HG03139 (cell line): ENCODE measurements at regions not wholly inside any gene's neighbourhood (a gene's known extent, or its start where the extent isn't known, plus 50 kb on each side); places are given as distances from the start of the nearest gene placed in this dataset.
"Not testable (repeated sequence)": the region's sequence is repeated elsewhere in the genome, so short reads cannot be mapped to it uniquely, and the experiment has no call there.

Source experiments
- ATAC-seq: cut with Tn5 transposase; IDR thresholded peaks from one replicate; pipeline ENCODE4 v1.9.1; 2021; ENCODE audit not compliant: unreplicated experiment

DNA sequence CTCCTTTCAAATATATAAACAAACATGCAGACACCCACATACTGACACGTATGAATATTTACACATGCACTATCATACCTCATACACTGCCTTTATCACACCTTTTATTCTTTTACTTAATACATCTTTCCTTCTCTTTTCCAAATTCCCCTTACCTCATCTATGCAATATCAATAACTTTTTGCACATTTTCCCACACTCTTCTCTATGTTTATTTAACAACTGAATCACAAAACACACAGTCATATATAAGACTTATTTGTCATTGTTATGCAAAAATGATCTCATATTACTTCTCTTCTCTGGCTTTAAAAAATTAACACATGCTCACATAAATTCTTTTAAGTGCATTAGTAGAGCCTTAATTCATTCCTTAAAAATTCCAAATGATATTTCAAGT lies 461.4 kb downstream of the DIPK2A start:
- ATAC-seq, result no peak

DNA sequence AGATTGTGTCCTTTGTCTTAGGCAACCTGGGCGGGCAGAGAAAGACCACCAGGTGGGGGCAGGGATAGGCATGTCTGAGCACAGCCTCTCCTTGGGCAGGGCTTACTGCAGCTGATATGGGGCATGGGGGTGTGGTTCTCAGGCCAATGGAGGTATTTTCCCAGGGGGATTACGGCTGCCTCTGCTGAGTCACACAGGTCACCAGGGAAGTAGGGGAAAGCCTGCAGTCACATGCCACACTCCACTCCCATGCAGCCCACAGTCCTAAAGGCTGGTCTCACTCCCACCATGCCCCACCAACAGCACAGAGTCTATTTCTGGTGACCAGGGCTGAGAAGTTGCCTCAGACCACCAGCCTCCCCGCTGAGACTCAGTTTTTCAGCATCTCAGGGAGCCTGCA lies 466.4 kb downstream of the DIPK2A start:
- no peak for ATAC-seq

- ATAC-seq, result no peak
Measured at GRCh38 chr3:144444061-144444460, 472.4 kb downstream of the DIPK2A start.

DNA sequence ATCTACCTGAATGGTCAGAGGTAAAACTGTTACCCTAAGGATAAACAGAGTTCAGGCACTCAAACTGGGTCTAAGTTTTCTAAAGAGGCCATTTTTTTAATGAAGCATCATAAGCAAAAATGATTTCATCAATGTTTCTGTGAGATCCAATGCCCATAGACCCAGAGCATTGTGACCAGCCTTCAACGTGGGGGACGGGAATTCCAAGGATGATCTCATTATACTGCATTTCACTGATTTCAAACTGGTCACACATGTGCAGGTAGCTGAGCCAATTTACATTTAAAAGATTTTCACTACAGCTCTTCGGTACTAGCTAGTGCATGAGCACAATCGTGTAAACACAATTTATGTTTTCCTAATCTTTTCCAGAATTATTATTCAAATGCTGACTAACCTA lies 472.9 kb downstream of the DIPK2A start:
- no peak for ATAC-seq

GRCh38 chr3:144455841-144456440 lies 484.3 kb downstream of the DIPK2A start:
- ATAC-seq, result no peak

DNA sequence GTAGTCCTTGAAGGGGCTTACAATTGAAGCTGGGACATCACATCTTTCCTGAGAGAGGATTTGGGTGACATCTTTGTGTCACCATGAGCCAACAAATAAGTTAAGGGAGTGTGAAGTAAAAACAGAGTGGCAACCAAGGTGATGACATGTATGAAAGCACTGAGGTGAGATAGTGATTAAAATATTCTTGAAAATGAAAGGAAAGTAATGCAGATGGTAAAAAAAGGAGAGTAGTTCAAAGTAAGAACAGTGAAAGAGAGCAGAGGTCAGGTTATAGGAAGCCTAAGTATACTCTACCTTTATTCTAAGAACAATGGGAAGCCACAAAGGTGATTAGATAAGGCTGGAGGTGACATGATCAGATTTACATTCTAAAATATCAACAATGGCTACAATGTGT lies 486.1 kb downstream of the DIPK2A start:
- ATAC-seq, result no peak

DNA sequence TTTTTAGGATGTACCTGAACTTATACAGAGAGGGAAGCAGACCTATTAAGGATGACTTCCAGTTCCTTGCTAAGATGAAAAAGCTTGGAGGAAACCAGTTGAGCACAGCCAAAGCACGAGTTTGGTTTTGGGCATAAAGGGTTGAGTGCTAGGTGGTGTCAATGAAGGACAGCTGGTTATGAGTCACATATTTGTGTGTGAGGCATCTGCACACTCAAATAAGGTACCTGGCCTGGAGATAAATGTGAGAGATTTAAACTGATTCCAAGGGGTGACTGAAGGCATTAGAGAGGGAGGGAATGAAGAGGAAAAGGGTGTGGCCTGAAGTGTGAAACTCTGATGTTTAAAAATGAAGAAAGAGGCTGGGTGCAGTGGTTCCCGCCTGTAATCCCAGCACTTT lies 486.7 kb downstream of the DIPK2A start:
- no peak for ATAC-seq

DNA sequence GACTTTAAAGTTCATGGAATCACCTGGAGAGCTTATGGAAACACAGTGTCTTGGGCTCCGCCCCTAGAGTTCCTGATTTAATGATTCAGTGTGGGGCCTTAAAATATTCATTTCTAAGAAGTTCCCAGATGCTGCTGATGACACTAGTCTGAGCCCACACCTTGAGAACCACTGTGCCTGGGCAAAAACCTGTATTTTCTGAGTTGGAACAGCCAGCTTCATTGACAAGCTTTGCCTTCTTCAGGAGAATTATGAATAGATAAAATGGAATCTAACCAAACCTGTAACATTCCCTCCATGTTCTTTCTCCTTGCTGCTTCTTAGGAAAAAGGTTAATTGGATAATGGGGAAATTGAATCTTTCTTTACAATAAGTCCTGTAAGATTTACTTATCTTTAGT lies 490.7 kb downstream of the DIPK2A start:
- no peak for ATAC-seq

- no peak for ATAC-seq
Measured at GRCh38 chr3:144463911-144464310, 492.3 kb downstream of the DIPK2A start.

GRCh38 chr3:144466114-144466513 lies 494.5 kb downstream of the DIPK2A start:
- no peak for ATAC-seq

DNA sequence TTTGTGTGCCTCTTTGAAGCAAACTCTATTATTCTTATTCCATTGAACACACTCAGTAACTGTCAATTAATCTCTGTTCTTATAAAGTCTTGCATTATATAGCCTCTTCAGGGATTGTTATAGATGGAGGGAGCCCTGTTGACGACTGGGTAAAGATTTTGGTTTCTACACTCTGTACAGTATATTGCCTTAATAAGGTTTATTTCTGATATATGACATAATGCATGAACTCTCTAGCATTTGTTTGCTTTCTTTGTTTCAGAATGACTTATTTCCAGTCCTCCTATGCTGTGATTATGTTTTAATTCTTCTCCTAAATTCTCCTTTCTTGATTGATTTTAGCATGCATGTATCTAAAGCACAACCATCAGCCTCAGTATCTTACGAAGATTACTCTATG lies 494.9 kb downstream of the DIPK2A start:
- no peak for ATAC-seq

DNA sequence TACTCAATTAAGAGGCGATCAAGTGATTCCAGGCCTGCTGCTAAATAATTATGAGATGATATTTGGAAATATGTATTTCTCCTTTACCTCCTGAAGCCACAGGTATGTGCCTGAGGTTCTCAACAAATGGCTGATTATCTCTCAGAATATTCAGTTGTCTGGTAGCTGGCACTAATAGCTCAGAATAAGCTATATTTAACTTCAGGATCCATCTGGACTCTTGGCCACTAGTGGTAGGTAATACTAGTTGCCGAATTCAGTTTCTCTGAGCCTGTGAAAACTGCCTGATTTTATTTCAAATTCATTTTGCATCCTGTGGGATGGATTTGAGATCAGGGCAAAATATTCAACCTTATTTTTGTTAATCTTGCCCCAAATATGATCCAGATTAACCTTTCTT lies 499.0 kb downstream of the DIPK2A start:
- ATAC-seq, result no peak

DNA sequence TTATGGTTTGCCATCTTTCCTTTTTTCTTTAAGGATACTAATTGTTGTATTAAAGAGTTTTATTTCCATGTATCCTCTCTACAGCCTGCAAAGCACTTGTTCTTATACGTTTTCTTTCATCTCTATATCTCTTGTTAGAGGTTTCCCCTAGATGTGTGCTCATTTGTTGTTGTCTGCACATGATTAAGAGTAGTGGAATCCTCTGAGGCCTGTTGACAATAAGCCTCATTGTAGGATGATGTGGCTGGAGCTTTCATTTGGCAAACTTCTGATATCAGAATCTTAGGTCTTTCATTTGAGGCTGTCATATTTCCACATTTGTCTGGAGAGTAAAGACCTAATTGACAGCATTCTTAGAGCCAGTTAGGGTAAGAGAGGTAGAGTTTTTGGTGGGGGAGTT lies 506.0 kb downstream of the DIPK2A start:
- ATAC-seq, result no peak

DNA sequence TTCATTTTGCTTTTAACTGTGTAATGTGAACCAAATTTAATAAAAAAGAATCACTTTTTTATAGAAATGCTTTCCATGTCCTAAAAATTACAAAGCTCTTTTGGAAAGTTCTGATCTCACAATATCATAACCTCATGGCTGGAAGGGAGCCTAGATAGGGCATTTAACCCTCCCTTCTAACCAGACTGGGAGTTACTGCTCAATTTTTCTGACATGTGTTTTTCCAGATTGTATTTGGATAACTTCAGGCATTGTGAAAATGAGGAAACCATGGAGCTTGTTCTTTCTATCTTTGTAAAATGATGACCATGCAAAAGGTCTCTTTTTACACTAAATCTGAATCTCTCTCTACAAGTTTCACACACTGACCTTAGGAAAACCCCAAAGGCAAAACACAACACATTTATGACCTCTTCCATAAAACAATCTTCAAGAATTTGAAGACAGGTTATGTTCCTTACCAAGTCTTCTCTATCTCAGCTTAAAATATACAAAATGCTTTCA lies 508.8 kb downstream of the DIPK2A start:
- no peak for ATAC-seq

DNA sequence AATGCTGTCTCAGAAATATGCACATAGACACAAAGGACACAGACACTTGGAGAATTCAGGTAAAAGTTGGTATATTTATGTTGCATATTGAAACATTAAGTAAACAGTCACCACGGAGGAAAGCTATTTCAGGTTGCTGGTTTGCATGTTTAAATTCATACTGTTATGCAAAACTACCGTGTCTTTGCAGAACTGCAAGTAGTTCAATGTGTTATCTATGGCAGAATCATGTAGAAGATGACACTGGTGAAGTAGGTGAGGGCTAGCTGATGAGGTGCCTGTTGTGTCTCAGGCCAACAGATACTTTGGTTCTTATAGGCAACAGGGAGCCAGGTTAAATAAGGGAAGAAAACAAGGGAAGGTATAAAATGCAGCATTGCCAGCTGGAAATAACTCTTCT lies 511.3 kb downstream of the DIPK2A start:
- no peak for ATAC-seq

DNA sequence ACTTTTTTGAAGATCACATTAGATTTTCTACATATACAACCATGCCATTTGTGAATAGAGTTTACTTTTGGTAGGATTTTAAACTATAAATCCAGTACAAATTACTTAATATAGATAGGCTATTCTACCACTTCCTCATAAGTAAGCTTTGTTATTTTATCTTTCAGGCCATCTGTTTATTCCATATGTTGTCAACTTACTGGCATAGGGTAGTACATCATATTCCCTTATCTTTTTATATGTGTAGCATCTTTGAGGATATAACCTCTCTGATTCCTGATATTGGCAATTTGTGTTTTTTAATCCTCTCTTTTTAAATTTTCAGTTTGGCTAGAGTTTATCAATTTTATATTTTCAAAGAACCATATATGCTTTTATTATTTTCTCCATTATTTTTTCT lies 515.4 kb downstream of the DIPK2A start:
- no peak for ATAC-seq

- ATAC-seq, result no peak
Measured at GRCh38 chr3:144488927-144489326, 517.3 kb downstream of the DIPK2A start.

- ATAC-seq, result no peak
Measured at GRCh38 chr3:144491333-144491732, 519.7 kb downstream of the DIPK2A start.

DNA sequence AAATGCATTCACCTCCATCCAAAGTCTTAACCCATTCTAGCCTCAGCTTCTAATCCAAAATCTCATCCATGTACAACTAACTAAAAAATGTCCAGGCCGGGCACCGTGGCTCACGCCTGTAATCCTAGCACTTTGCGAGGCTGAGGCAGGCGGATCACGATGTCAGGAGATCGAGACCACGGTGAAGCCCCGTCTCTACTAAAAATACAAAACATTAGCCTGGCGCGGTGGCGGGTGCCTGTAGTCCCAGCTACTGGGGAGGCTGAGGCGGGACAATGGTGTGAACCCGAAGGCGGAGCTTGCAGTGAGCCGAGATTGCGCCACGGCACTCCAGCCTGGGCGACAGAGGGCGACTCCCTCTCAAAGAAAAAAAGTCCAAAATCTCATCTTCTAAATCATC lies 523.0 kb downstream of the DIPK2A start:
- not testable (repeated sequence) for ATAC-seq

DNA sequence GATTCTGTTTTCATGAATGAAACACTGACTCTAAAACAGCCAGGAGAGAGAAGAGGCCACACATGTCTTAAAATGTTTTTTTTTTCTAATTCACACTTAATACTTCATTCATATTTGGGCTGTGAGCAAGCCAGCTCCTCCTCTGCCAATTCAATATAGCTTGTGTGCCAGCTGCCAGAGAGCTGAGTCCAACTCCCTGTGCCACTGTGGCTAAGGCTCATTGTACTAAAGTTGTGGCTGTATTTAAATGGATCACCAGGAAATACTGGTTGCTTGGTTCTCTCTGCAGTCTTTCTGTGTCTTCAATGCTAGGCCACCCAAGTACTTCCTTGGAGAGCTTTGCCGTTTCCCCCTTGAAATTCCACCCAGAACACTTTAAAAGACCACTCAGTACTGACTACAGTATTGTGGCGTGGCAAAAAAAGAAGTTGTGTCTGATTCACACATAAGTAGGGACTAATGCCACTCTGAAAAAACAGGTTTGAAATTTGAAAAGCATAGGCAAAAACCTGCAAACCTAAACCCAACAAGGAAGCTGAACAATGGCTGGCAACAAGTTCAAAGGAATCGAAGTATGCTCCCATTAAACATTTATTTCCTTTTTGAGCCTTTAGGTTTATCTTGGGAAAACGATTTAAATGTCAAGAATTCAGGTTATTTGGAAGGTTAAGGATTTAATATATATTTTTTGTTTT lies 524.7 kb downstream of the DIPK2A start:
- ATAC-seq, result no peak

- ATAC-seq, result no peak
Measured at GRCh38 chr3:144497452-144497851, 525.8 kb downstream of the DIPK2A start.

- ATAC-seq, result no peak
Measured at GRCh38 chr3:144499001-144499930, 527.6 kb downstream of the DIPK2A start.
